ENCODE measurements at regions not wholly inside any gene's neighbourhood (a gene's known extent, or its start where the extent isn't known, plus 50 kb on each side); places are given as distances from the start of the nearest gene placed in this dataset.

GRCh38 chr5:2222246-2222992, 339.7 kb upstream of the IRX4 start:
- no peak for TF ChIP-seq CTCF (IDR thresholded peaks at IDR 0.05; ENCODE audit: insufficient read depth, low read length, poor library complexity, severe bottlenecking)
- TF ChIP-seq EZH2phosphoT487 (conservative IDR thresholded peaks at IDR 0.05; ENCODE audit: low read length): no peak
